Brain microvascular endothelial cell (primary cell): ENCODE measurements at regions not wholly inside any gene's neighbourhood (a gene's known extent, or its start where the extent isn't known, plus 50 kb on each side); places are given as distances from the start of the nearest gene placed in this dataset.

Source experiments
- DNase-seq: peaks from one replicate; pipeline ENCODE4 v3.0.0-alpha.2; 2020
- H3K27ac ChIP-seq: fragments of 250-450 bp; sonication (Bioruptor Pico); 2 replicates; pipeline ENCODE4 v1.5.1; 2020; ENCODE audit warnings: mild to moderate bottlenecking, moderate library complexity
- H3K27me3 ChIP-seq: fragments of 250-450 bp; sonication (Bioruptor Pico); replicated peaks from 2 replicates; pipeline ENCODE4 v1.5.1; 2020; ENCODE audit warnings: mild to moderate bottlenecking
- H3K36me3 ChIP-seq: fragments of 250-450 bp; sonication (Bioruptor Pico); replicated peaks from 2 replicates; pipeline ENCODE4 v1.5.1; 2020; ENCODE audit warnings: mild to moderate bottlenecking
- H3K4me3 ChIP-seq: 2 replicates; pipeline ENCODE4 v1.5.1; 2011; ENCODE audit warnings: low read depth, mild to moderate bottlenecking, control low read depth, low read length, moderate library complexity
- CTCF ChIP-seq: IDR thresholded peaks from 2 replicates; pipeline ENCODE4 v1.5.1; 2011; ENCODE audit warnings: low read depth, mild to moderate bottlenecking, moderate library complexity, low read length, control low read depth, inconsistent platforms; ENCODE audit errors: missing control alignments
- in situ Hi-C: cut with HindIII; loops from 2 replicates; pipeline ENCODE4 v1.10.0; 2017; ENCODE audit warnings: low sequenced_read_pairs, low pct_ligation_motif_present

- DNase-seq, result no peak
- TF ChIP-seq CTCF, result no peak
- Histone ChIP-seq H3K27ac (no peak overlapping the region), H3K27me3 (no peaks in the 10 kb centered on the region), H3K36me3 (no peaks in the 10 kb centered on the region), H3K4me3 (no peak overlapping the region)
- in situ Hi-C loops, result no loop called here
Measured at GRCh38 chr1:104476126-104476525, 726.4 kb downstream of the AMY1C start.

- in situ Hi-C loops, result no loop called here
- no peak overlapping the region for H3K27ac ChIP-seq
- no peaks in the 10 kb centered on the region for H3K36me3 ChIP-seq
- DNase-seq, result no peak
- TF ChIP-seq CTCF, result no peak
- H3K4me3 ChIP-seq, result no peak overlapping the region
- H3K27me3 ChIP-seq, result no peaks in the 10 kb centered on the region
Measured at GRCh38 chr1:104488296-104489015, 738.8 kb downstream of the AMY1C start.

GRCh38 chr1:104526158-104526795, 776.6 kb downstream of the AMY1C start:
- in situ Hi-C loops, result no loop called here
- no peaks in the 10 kb centered on the region for H3K27me3 ChIP-seq
- DNase-seq, result no peak
- H3K4me3 ChIP-seq, result no peak overlapping the region
- no peak overlapping the region for H3K27ac ChIP-seq
- no peak for TF ChIP-seq CTCF
- no peaks in the 10 kb centered on the region for H3K36me3 ChIP-seq

- DNase-seq, result no peak
- Histone ChIP-seq H3K27ac (no peak overlapping the region), H3K27me3 (no peaks in the 10 kb centered on the region), H3K36me3 (no peaks in the 10 kb centered on the region), H3K4me3 (no peak overlapping the region)
- in situ Hi-C loops, result no loop called here
- TF ChIP-seq CTCF, result no peak
Measured at GRCh38 chr1:104531990-104532389, 782.3 kb downstream of the AMY1C start.

GRCh38 chr1:104574620-104575019, 824.9 kb downstream of the AMY1C start:
- H3K27me3 ChIP-seq, result no peaks in the 10 kb centered on the region
- no peak overlapping the region for H3K4me3 ChIP-seq
- no peak overlapping the region for H3K27ac ChIP-seq
- in situ Hi-C loops, result no loop called here
- TF ChIP-seq CTCF, result no peak
- no peak for DNase-seq
- H3K36me3 ChIP-seq, result no peaks in the 10 kb centered on the region

- no peak for DNase-seq
- H3K36me3 ChIP-seq, result no peaks in the 10 kb centered on the region
- in situ Hi-C loops, result no loop called here
- no peak for TF ChIP-seq CTCF
- H3K27me3 ChIP-seq, result no peaks in the 10 kb centered on the region
- H3K4me3 ChIP-seq, result no peak overlapping the region
- H3K27ac ChIP-seq, result no peak overlapping the region
Measured at GRCh38 chr1:104592926-104593325, 843.2 kb downstream of the AMY1C start.
